Ishikawa (cell line): ENCODE measurements at regions not wholly inside any gene's neighbourhood (a gene's known extent, or its start where the extent isn't known, plus 50 kb on each side); places are given as distances from the start of the nearest gene placed in this dataset.

Experiments
- EGR1 ChIP-seq: IDR thresholded peaks from 2 replicates; pipeline ENCODE4 v1.6.1; 2012
- EP300 ChIP-seq: IDR thresholded peaks from 2 replicates; pipeline ENCODE4 v1.6.1; 2012; ENCODE audit warnings: borderline replicate concordance
- MAX ChIP-seq: IDR thresholded peaks from 2 replicates; pipeline ENCODE4 v1.6.1; 2012
- NFIC ChIP-seq: IDR thresholded peaks from 2 replicates; pipeline ENCODE4 v1.6.1; 2012
- RAD21 ChIP-seq: IDR thresholded peaks from 2 replicates; pipeline ENCODE4 v1.6.1; 2012; ENCODE audit warnings: low read depth
- REST ChIP-seq: IDR thresholded peaks from 2 replicates; pipeline ENCODE4 v1.6.1; 2012; ENCODE audit warnings: low read depth, mild to moderate bottlenecking
- TEAD4 ChIP-seq: IDR thresholded peaks from 2 replicates; pipeline ENCODE4 v1.6.1; 2012
- YY1 ChIP-seq: IDR thresholded peaks from 2 replicates; pipeline ENCODE4 v1.6.1; 2012; ENCODE audit warnings: low read depth
- ZBTB7A ChIP-seq: IDR thresholded peaks from 2 replicates; pipeline ENCODE4 v1.6.1; 2012; ENCODE audit warnings: low read depth

DNA sequence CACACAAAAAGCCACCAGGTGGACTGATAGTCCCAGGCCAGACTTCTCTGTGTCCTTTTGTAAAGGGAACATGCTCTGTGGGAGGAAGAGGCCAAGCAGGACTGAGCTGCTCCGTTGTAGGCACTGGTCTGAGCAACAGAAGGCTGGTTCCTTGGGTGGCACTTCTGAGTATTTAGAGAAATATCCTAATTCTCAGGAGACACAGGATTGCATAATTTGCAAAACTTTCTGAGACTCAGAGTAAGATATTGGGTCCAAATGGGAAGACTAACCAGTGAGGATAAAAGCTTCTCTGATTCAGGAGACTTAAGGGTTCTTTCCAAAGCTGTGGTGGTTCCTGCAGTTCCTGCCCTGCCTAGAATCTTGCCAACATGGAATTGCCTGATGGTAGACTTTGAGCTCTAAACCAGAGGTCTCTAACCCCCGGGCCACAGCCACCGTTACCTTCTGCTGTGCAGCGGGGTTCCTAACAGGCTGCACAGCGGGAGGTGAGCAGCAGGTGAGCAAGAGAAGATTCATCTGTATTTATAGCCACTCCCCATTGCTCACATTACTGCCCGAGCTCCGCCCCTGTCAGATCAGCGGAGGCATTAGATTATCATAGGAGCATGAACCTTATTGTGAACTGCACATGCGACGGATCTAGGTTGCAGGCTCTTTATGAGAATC lies 107.0 kb downstream of the OLIG3 start:
- TF ChIP-seq MAX (no peak), EGR1 (no peak), YY1 (no peak), RAD21 (no peak), REST (no peak), TEAD4 (no peak), NFIC (no peak), ZBTB7A (no peak), EP300 (no peak)
